NAMALWA (cell line): ENCODE measurements at regions not wholly inside any gene's neighbourhood (a gene's known extent, or its start where the extent isn't known, plus 50 kb on each side); places are given as distances from the start of the nearest gene placed in this dataset.
A peak's percentile ranks its signal among the peaks of the same experiment; 100 is the strongest.

Experiments used
- DNase-seq: peaks from one replicate; pipeline ENCODE4 v3.0.0-alpha.2; 2015; ENCODE audit warnings: low spot score

DNA sequence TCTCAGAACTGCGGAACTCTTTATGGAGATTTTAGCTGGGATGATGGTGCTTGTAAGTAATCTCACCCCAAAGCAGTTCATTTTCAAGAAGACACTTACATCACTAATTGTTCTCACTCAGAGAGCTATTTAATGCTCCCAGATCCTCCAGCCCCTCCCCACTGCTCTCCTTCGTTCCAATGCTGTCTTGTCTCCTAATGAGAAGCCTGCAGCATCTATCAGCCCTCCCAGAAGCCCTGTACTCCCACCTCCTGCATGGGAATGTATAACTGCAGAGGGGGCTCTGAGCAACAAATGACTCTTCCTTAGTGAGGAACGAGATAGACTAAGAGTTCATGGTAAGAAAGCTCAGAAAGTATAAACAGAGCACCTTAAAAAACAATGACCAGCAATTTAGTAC, 377.4 kb upstream of the RUNX1 start:
- no peak for DNase-seq

- DNase-seq = no peak
Observed at GRCh38 chr21:35424122-35424521, 375.0 kb upstream of the RUNX1 start.

- DNase-seq = no peak
Observed at GRCh38 chr21:35423709-35424108, 374.6 kb upstream of the RUNX1 start.

DNA sequence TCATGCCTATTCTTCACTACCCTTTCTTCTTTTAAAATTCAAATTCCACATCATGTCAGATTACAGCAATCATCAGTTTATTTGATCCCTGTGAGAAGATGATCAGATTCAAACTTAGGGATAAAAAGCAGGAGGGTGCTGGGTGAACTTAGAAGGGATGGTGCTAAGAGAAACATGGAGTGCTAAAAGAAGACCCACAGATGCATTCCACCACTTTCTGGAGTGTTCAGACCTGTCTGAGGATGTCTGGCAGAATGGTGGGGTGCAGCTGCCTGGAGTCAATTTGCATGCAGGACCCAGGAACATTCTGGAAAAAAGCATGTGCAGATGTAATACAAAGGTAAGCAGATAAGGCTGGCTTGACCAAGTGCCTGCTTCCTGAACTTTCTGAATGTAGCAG, 372.9 kb upstream of the RUNX1 start:
- no peak for DNase-seq

DNA sequence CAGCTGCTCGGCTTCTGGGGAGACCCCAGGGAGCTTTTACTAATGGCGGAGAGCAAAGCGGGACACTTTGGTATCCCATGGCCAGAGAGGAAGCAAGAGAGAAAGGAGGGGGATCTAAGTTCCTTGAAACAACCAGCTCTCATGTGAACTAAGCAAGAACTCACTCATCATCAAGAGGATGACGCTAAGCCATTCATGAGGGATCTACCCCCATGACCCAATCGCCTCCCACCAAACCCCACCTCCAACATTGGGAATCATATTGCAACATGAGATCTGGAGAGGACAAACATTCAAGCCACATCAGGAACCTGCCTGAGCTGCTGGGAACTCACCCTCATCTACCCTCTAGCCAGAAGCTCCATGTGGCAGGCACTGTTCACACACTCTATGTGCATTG, 372.1 kb upstream of the RUNX1 start:
- DNase-seq = no peak

DNA sequence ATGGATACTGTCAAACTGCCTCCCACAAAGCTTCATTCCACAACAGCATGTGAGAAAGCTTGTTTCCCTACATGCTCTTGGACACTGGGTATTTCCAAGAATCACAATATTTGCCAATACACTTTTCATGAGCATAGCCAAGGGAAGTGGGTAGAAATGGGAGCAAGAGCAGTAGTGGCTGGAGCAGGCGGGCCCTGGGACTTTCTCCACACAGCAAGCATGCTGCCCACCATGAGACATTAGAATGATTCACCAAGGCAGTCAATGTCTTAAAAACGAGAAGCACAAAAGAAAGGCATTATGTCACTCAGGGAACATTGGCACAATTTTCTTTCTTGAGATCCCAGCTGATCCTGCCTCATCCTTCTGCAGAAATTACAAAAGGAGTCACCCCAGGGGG, 371.6 kb upstream of the RUNX1 start:
- DNase-seq = no peak

DNA sequence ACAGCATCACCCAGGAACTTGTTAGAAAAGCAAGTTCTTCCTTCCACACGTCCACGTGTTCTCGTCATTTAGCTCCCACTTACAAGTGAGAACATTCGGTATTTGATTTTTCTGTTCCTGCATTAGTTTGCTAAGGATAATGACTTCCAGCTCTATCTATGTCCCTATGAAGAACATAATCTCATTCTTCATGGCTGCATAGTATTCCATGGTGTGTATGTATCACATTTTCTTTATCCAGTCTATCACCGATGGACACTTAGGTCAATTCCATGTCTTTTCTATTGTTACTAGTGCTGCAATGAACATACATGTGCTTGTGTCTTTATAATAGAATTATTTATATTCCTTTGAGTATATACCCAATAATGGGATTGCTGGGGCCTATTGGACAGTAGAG, 368.7 kb upstream of the RUNX1 start:
- DNase-seq = no peak

- DNase-seq = no peak
Observed at GRCh38 chr21:35416866-35417489, 367.9 kb upstream of the RUNX1 start.

GRCh38 chr21:35414507-35415139, 365.5 kb upstream of the RUNX1 start:
- no peak for DNase-seq

DNA sequence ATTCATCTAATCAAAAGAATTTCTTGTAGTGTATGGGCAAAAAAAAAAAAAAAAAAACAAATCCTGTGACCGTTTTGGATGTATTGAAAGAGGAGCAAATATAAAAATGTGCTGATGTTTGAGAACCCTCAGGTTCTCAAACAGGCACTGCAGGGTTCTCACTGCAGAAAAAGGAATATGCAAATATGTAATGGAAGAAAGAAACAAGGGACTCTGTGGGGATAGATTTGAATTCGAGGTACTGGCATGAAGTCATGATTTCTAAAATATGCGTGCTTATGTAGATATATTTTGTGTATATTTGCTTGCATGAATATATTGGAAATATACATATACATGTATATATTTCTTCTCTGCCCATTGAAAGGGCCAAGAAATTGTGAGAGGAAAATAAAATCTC, 365.0 kb upstream of the RUNX1 start:
- no peak for DNase-seq

DNA sequence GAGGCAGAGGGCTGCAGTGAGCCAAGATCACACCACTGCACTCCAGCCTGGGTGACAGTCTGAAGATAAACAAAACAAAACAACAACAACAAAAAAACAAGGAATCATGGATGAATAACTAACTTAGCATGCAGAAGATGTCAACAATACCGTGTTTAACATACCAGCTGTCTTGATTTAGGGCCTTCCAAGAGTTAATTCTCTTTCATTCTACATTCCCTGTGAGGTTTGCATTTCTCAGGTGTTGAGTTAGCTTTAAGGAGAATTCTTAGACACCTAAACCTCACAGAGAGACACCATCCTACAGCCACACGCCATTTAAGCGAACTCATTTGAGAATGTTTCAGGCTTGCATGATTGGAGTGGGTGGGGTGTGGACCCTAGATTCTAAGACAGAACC, 363.1 kb upstream of the RUNX1 start:
- DNase-seq = no peak

DNA sequence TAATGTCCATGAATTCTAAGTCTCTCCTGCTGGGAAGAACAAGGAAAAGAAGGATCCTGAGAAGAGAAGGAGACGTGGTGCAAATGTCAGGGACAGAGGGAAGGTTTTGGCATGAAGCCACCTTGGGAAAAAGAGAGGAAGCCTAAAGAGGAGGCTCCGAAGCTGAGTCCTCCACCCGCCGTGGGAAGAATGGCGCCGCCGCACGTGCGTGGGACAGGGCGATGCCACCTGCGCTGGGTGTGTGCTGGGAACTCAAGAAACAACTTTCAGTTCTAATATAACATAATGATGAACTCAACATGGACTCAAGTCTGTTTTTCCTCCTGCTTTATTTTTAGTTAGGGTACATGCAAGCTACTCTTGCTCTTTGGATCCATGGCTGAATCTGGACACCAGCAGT, 362.3 kb upstream of the RUNX1 start:
- DNase-seq = no peak

DNA sequence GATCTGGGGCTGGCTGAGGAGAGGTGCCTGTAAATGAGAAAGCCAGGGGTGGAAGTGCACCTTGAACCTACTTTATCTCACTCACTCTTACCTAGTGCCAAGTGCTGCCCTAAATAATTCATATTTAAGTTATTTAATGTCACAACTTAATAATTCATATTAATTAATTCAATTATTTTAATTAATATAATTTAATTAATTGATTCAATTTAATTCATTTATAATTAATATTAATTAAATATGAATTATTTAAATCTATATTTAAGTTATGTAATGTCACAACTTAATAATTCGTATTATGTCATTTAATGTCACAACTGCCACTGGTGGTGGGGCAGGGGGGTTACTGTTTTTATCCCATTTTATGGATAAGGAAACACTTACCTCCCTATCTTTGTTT, 361.6 kb upstream of the RUNX1 start:
- no peak for DNase-seq

DNA sequence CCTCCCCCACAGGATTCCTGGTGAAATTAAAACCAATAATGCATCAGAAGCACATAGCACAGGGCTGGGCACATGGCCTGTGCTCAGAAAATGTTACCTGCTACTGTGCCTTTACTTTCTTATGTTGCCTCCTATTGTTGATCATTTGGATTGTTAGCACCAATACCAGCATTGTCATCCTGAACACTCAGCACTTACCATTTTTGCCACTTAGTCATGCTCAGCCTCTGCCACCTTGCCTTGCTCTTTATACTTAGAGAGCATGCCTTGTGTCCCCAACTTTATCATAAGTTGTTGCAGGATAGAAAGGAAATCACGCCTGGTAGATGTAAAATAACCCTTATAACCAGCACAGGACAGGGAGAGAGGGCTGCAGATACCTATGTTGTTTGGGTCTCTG, 361.0 kb upstream of the RUNX1 start:
- no peak for DNase-seq

DNA sequence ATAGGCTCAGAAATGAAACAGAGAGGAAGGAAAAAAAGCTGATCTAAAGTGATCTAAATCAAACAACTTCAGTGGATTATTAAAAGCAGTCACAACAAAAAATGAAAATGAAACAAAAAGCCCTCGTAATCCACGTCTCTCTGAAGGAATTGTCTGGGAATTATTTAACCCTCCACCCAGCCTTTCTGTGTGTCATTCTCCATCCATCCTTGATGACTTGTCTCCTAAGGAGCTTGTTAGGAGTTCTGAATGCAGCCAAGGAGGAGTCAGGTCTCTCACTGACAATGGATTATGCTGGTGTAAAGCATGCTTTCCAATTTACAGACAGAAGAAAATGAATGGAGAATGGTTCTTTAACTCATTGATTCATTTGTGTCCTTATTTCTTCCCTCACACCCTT, 359.3 kb upstream of the RUNX1 start:
- DNase-seq = no peak

DNA sequence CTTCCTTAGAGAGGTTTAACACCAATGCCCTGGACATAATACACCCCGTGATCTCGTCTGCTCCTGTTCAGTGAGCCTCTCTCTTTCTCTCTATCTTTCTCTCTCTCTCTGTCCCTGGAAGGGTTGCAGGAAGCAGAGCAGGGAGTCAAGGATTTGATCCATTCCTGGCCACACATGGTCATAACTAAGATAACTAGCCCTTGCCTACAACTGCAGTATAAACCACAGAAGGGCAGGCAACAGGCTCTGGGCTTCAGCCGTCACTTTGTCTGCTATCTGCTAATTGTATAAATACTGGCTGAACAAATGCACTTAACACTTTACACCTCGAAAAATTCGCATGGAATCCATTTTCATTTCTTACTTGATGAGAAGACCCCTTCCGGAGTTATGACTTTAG, 357.5 kb upstream of the RUNX1 start:
- no peak for DNase-seq

GRCh38 chr21:35405981-35406380, 356.9 kb upstream of the RUNX1 start:
- no peak for DNase-seq

GRCh38 chr21:35404247-35404646, 355.1 kb upstream of the RUNX1 start:
- DNase-seq = no peak

DNA sequence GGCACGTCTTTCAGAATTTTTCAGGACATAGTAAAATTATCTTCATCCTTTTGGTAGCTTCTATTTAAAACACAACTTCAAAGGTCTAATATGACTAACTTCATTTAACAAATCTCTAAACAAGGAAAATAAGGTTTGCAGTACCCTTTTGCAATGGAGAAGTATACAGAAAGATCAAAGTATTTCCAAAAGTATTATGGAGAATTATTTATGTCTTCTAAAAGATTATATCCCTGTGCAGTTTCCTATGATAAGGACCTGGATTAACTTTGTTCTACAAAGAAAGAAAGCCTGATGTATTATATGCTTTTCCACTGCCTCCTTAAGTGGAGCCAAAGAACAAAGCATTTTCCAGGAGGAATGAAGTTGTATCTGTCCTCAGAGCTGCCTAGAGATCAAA, 353.0 kb upstream of the RUNX1 start:
- no peak for DNase-seq

DNA sequence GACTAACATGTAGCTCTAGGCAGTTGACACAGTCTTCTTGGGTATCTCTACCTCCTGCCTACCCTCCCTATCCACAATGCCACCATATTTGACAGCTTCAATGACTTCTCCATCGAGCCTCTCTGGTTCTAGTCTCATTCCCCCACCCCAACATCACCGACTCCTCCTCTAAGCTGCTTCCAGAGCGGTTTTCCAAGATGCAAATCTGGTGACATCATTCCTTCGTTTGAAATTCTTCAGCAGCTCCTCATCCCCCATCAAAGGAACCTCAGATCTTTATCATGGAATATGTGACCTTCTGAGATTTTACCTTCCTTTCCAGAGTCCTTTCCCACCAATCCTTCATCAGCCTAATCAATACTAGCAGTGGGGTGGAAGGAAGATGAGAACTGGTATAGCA, 352.4 kb upstream of the RUNX1 start:
- DNase-seq = no peak

GRCh38 chr21:35400233-35400939, 351.3 kb upstream of the RUNX1 start:
- DNase-seq = peak; percentile 86

GRCh38 chr21:35399706-35400105, 350.6 kb upstream of the RUNX1 start:
- peak; percentile 35 for DNase-seq

GRCh38 chr21:35399002-35399530, 350.0 kb upstream of the RUNX1 start:
- peak; percentile 26 for DNase-seq
